Vagina (tissue), 2 donors: ENCODE measurements at regions not wholly inside any gene's neighbourhood (a gene's known extent, or its start where the extent isn't known, plus 50 kb on each side); places are given as distances from the start of the nearest gene placed in this dataset.

Experiments used
- DNase-seq, 2 donors: peaks; one replicate each; pipeline ENCODE4 v3.0.0-alpha.2; 2017; ENCODE audit errors: extremely low spot score in 2 of 2
- H3K27ac ChIP-seq: fragments of 200-600 bp; sonication (generic); one replicate; pipeline ENCODE4 v1.5.1; 2019
- H3K27me3 ChIP-seq: fragments of 200-600 bp; sonication (generic); one replicate; pipeline ENCODE4 v1.5.1; 2019
- H3K36me3 ChIP-seq, 2 donors: fragments of 200-600 bp; sonication (generic); one replicate each; pipeline ENCODE4 v1.5.1; 2017 to 2019
- H3K4me1 ChIP-seq: fragments of 200-600 bp; sonication (generic); one replicate; pipeline ENCODE4 v1.5.1; 2019
- H3K4me3 ChIP-seq, 2 donors: fragments of 200-600 bp; sonication (generic); 1 replicate in 1 of 2; 2 replicates in 1 of 2; pipeline ENCODE4 v1.5.1; 2016 to 2019
- H3K9me3 ChIP-seq: fragments of 200-600 bp; sonication (generic); one replicate; pipeline ENCODE4 v1.5.1; 2019
- CTCF ChIP-seq, 3 experiments: fragments of 450-650 bp in 2 of 3; fragments of 200-600 bp in 1 of 3; sonication (generic) in 1 of 3; IDR thresholded peaks; one replicate each; pipeline ENCODE4 v1.5.1; 2017 to 2019; ENCODE audit warnings: antibody characterized with exemption in 3 of 3, mild to moderate bottlenecking in 2 of 3, moderate library complexity in 2 of 3
- POLR2A ChIP-seq, 2 donors: fragments of 450-650 bp; IDR thresholded peaks; one replicate each; pipeline ENCODE4 v1.6.1; 2017; ENCODE audit warnings: antibody characterized with exemption in 2 of 2, mild to moderate bottlenecking in 2 of 2, moderate library complexity in 2 of 2
- POLR2AphosphoS5 ChIP-seq, 2 donors: sonication (generic); formaldehyde crosslinking; IDR thresholded peaks; one replicate each; pipeline ENCODE4 v1.9.0; 2017; ENCODE audit warnings: antibody characterized with exemption in 2 of 2, mild to moderate bottlenecking in 2 of 2, low read depth in 1 of 2; ENCODE audit not compliant: insufficient read depth in 1 of 2
- intact Hi-C: fragments of 100-400 bp; cut with DNase I; formaldehyde crosslinking; loops from one replicate; pipeline ENCODE4 v1.15.1; 2023

DNA sequence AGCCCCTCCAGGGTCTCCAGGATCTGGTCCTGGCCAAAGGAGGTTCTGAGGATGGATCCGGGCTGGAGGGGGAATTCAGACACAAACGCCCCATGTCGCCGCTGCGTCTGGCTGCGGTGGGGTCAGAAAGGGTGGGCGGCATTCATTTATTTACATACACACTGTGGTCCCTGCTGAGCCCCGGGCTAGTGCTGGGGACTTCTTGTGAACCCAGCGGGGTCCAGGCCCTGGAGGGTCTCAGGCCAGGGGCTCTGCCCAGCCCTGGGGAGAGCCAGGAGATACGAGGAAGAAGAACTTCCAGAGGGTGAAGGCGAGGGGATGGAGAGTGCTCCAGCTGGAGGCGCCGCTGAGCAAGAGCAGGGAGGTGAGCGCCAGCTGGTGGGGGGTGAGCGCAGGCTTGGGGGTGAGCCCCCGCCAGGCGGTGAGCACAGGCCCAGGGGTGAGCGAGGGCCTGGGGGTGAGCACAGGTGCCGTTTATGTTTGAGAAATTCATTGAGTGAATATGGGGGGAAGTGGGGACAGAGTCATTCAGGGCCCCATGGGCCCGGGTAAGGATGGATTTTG, 68.1 kb downstream of the NCOR2 start:
- Histone ChIP-seq H3K4me1 (peaks cover 76% of the 10 kb centered on the region), H3K27ac (peak overlapping the region; percentile 58), H3K27me3 (no peaks in the 10 kb centered on the region), H3K4me3 (no peak overlapping the region), H3K36me3 (peaks cover 0 to 5% of the 10 kb centered on the region in 2 donors), H3K9me3 (no peaks in the 10 kb centered on the region)
- intact Hi-C loops = no loop called here
- no peak for TF ChIP-seq CTCF (IDR thresholded peaks at IDR 0.05)
- no peak for TF ChIP-seq POLR2AphosphoS5 (IDR thresholded peaks at IDR 0.05; ENCODE audit: insufficient read depth in 1 of 2, low read depth in 1 of 2)
- TF ChIP-seq POLR2A (IDR thresholded peaks at IDR 0.05) = no peak
- no peak for DNase-seq

GRCh38 chr12:124498275-124499189, 68.9 kb downstream of the NCOR2 start:
- no peak for DNase-seq
- peaks cover 69% of the 10 kb centered on the region for H3K4me1 ChIP-seq
- H3K27me3 ChIP-seq = no peaks in the 10 kb centered on the region
- H3K27ac ChIP-seq = peak overlapping the region; percentile 58
- TF ChIP-seq CTCF (IDR thresholded peaks at IDR 0.05) (no peak), POLR2A (IDR thresholded peaks at IDR 0.05) (no peak), POLR2AphosphoS5 (IDR thresholded peaks at IDR 0.05; ENCODE audit: insufficient read depth in 1 of 2, low read depth in 1 of 2) (no peak)
- no peaks in the 10 kb centered on the region for H3K9me3 ChIP-seq
- no peak overlapping the region for H3K4me3 ChIP-seq
- intact Hi-C loops = no loop called here
- H3K36me3 ChIP-seq = peaks cover 0 to 10% of the 10 kb centered on the region in 2 donors

- H3K4me3 ChIP-seq = no peak overlapping the region
- no peaks in the 10 kb centered on the region for H3K27me3 ChIP-seq
- H3K4me1 ChIP-seq = peaks cover 73% of the 10 kb centered on the region
- no peaks in the 10 kb centered on the region for H3K9me3 ChIP-seq
- intact Hi-C loops = no loop called here
- TF ChIP-seq POLR2AphosphoS5 (IDR thresholded peaks at IDR 0.05; ENCODE audit: insufficient read depth in 1 of 2, low read depth in 1 of 2) (no peak), POLR2A (IDR thresholded peaks at IDR 0.05) (no peak), CTCF (IDR thresholded peaks at IDR 0.05) (no peak)
- no peak for DNase-seq
- H3K27ac ChIP-seq = peak overlapping the region; percentile 58
- H3K36me3 ChIP-seq = peaks cover 0 to 10% of the 10 kb centered on the region in 2 donors
Measured at GRCh38 chr12:124497658-124498057, 69.8 kb downstream of the NCOR2 start.

GRCh38 chr12:124497039-124497438, 70.4 kb downstream of the NCOR2 start:
- Histone ChIP-seq H3K4me1 (peaks cover 67% of the 10 kb centered on the region), H3K27me3 (no peaks in the 10 kb centered on the region), H3K27ac (peak overlapping the region; percentile 58), H3K9me3 (no peaks in the 10 kb centered on the region), H3K4me3 (no peak overlapping the region), H3K36me3 (peaks cover 0 to 11% of the 10 kb centered on the region in 2 donors)
- intact Hi-C loops = no loop called here
- TF ChIP-seq POLR2A (IDR thresholded peaks at IDR 0.05) = no peak
- TF ChIP-seq POLR2AphosphoS5 (IDR thresholded peaks at IDR 0.05; ENCODE audit: insufficient read depth in 1 of 2, low read depth in 1 of 2) = no peak
- TF ChIP-seq CTCF (IDR thresholded peaks at IDR 0.05) = no peak
- no peak for DNase-seq

- Histone ChIP-seq H3K36me3 (peaks cover 0 to 15% of the 10 kb centered on the region in 2 donors), H3K27me3 (no peaks in the 10 kb centered on the region), H3K27ac (no peak overlapping the region), H3K9me3 (no peaks in the 10 kb centered on the region), H3K4me1 (peaks cover 65% of the 10 kb centered on the region), H3K4me3 (no peak overlapping the region)
- intact Hi-C loops = no loop called here
- TF ChIP-seq POLR2AphosphoS5 (IDR thresholded peaks at IDR 0.05; ENCODE audit: insufficient read depth in 1 of 2, low read depth in 1 of 2) (no peak), CTCF (IDR thresholded peaks at IDR 0.05) (no peak), POLR2A (IDR thresholded peaks at IDR 0.05) (no peak)
- no peak for DNase-seq
Measured at GRCh38 chr12:124496584-124496983, 70.8 kb downstream of the NCOR2 start.
